ENCODE measurements at regions not wholly inside any gene's neighbourhood (a gene's known extent, or its start where the extent isn't known, plus 50 kb on each side); places are given as distances from the start of the nearest gene placed in this dataset.

DNA sequence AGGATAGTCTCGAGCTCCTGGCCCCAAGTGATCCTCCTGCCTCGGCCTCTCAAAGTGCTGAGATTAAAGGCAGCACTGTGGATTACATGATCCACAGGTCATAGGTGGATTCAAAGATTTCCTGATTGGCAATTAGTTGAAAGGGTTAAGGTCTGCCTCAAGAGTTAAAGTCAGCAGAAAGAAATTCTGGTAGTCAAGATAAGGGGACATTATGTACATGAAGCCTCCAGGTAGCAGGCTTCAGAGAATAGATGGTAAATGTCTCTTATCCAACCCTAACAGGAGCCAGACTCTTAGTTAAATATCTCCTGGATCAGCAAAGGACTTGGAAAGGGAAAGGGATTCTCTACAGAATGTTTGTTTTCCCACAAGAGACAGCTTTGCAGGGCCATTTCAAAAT, 93.7 kb downstream of the SKIDA1 start:
- no peak for TF ChIP-seq ZNF274 (IDR thresholded peaks at IDR 0.05; ENCODE audit: borderline replicate concordance, extremely low read depth, low read length)
- no peak for TF ChIP-seq POLR2A (IDR thresholded peaks at IDR 0.05; ENCODE audit: control extremely low read depth in 1 of 2, low read depth in 2 of 2, low read length in 2 of 2)
- TF ChIP-seq POLR2AphosphoS5 (IDR thresholded peaks at IDR 0.05; ENCODE audit: low read depth, low read length), result no peak
- TF ChIP-seq HDAC2 (IDR thresholded peaks at IDR 0.05; ENCODE audit: borderline replicate concordance in 1 of 2, low read depth in 2 of 2, low read length in 2 of 2), result no peak
- TF ChIP-seq PHF8 (conservative IDR thresholded peaks at IDR 0.05; ENCODE audit: low read depth, low read length), result no peak
- TF ChIP-seq EP300 (IDR thresholded peaks at IDR 0.05; ENCODE audit: borderline replicate concordance in 1 of 2, low read depth in 2 of 2, low read length in 2 of 2), result no peak
- TF ChIP-seq, protein P1, sequence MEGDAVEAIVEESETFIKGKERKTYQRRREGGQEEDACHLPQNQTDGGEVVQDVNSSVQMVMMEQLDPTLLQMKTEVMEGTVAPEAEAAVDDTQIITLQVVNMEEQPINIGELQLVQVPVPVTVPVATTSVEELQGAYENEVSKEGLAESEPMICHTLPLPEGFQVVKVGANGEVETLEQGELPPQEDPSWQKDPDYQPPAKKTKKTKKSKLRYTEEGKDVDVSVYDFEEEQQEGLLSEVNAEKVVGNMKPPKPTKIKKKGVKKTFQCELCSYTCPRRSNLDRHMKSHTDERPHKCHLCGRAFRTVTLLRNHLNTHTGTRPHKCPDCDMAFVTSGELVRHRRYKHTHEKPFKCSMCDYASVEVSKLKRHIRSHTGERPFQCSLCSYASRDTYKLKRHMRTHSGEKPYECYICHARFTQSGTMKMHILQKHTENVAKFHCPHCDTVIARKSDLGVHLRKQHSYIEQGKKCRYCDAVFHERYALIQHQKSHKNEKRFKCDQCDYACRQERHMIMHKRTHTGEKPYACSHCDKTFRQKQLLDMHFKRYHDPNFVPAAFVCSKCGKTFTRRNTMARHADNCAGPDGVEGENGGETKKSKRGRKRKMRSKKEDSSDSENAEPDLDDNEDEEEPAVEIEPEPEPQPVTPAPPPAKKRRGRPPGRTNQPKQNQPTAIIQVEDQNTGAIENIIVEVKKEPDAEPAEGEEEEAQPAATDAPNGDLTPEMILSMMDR (IDR thresholded peaks at IDR 0.05; ENCODE audit: control extremely low read depth in 1 of 3, insufficient read depth in 1 of 3, low read depth in 1 of 3, low read length in 3 of 3), result no peak
- TF ChIP-seq TAF7 (optimal IDR thresholded peaks at IDR 0.05; ENCODE audit: borderline replicate concordance, low read depth, low read length), result no peak
- TF ChIP-seq BACH1 (IDR thresholded peaks at IDR 0.05; ENCODE audit: low read length), result no peak
- no peak for TF ChIP-seq RAD21 (IDR thresholded peaks at IDR 0.05 in 1 of 2, conservative IDR thresholded peaks at IDR 0.05 in 1 of 2; ENCODE audit: low read depth in 2 of 2, low read length in 2 of 2)
- TF ChIP-seq RFX5 (IDR thresholded peaks at IDR 0.05; ENCODE audit: borderline replicate concordance, low read depth, low read length), result no peak
- TF ChIP-seq, protein P2, sequence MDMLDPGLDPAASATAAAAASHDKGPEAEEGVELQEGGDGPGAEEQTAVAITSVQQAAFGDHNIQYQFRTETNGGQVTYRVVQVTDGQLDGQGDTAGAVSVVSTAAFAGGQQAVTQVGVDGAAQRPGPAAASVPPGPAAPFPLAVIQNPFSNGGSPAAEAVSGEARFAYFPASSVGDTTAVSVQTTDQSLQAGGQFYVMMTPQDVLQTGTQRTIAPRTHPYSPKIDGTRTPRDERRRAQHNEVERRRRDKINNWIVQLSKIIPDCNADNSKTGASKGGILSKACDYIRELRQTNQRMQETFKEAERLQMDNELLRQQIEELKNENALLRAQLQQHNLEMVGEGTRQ (IDR thresholded peaks at IDR 0.05; ENCODE audit: low read length), result no peak
- TF ChIP-seq SIN3A (conservative IDR thresholded peaks at IDR 0.05 in 1 of 2, IDR thresholded peaks at IDR 0.05 in 1 of 2; ENCODE audit: low read depth in 1 of 2, low read length in 2 of 2), result no peak
- no peak for TF ChIP-seq CTBP2 (IDR thresholded peaks at IDR 0.05; ENCODE audit: borderline replicate concordance, insufficient read depth, insufficient read length, low read length)
